ENCODE measurements at regions not wholly inside any gene's neighbourhood (a gene's known extent, or its start where the extent isn't known, plus 50 kb on each side); places are given as distances from the start of the nearest gene placed in this dataset.

GRCh38 chr2:182477774-182478173 is 50.9 kb upstream of the PDE1A start:
- Histone ChIP-seq H3K4me2 (ENCODE audit: low read depth, low read length, poor library complexity, severe bottlenecking) (no peak overlapping the region), H3K79me2 (ENCODE audit: low read length) (no peaks in the 10 kb centered on the region), H3K4me1 (ENCODE audit: low read length) (no peaks in the 10 kb centered on the region), H3K9ac (ENCODE audit: low read length) (no peak overlapping the region), H3K4me3 (ENCODE audit: low read length) (no peak overlapping the region), H2AFZ (ENCODE audit: low read length) (no peak overlapping the region), H3K36me3 (ENCODE audit: insufficient read depth, low read length) (no peaks in the 10 kb centered on the region), H3K27ac (ENCODE audit: low read length) (no peak overlapping the region), H3K9me3 (ENCODE audit: low read length) (no peaks in the 10 kb centered on the region), H4K20me1 (ENCODE audit: insufficient read depth, low read depth, low read length) (no peaks in the 10 kb centered on the region), H3K27me3 (ENCODE audit: low read length) (no peaks in the 10 kb centered on the region), H3K9me2 (replicated peaks; ENCODE audit: insufficient read depth, low read length) (no peaks in the 10 kb centered on the region)
- DNase-seq = no peak

GRCh38 chr2:182481676-182482075 is 54.8 kb upstream of the PDE1A start:
- Histone ChIP-seq H4K20me1 (ENCODE audit: insufficient read depth, low read depth, low read length) (no peaks in the 10 kb centered on the region), H3K4me3 (ENCODE audit: low read length) (no peak overlapping the region), H3K27me3 (ENCODE audit: low read length) (no peaks in the 10 kb centered on the region), H3K36me3 (ENCODE audit: insufficient read depth, low read length) (no peaks in the 10 kb centered on the region), H2AFZ (ENCODE audit: low read length) (no peak overlapping the region), H3K27ac (ENCODE audit: low read length) (no peak overlapping the region), H3K4me2 (ENCODE audit: low read depth, low read length, poor library complexity, severe bottlenecking) (no peak overlapping the region), H3K4me1 (ENCODE audit: low read length) (no peaks in the 10 kb centered on the region), H3K79me2 (ENCODE audit: low read length) (no peaks in the 10 kb centered on the region), H3K9ac (ENCODE audit: low read length) (no peak overlapping the region), H3K9me3 (ENCODE audit: low read length) (no peaks in the 10 kb centered on the region), H3K9me2 (replicated peaks; ENCODE audit: insufficient read depth, low read length) (no peaks in the 10 kb centered on the region)
- DNase-seq = no peak

GRCh38 chr2:182482511-182482910 is 55.7 kb upstream of the PDE1A start:
- Histone ChIP-seq H3K9me2 (replicated peaks; ENCODE audit: insufficient read depth, low read length) (no peaks in the 10 kb centered on the region), H3K4me1 (ENCODE audit: low read length) (no peaks in the 10 kb centered on the region), H3K27ac (ENCODE audit: low read length) (no peak overlapping the region), H3K79me2 (ENCODE audit: low read length) (no peaks in the 10 kb centered on the region), H3K4me3 (ENCODE audit: low read length) (no peak overlapping the region), H2AFZ (ENCODE audit: low read length) (no peak overlapping the region), H3K36me3 (ENCODE audit: insufficient read depth, low read length) (no peaks in the 10 kb centered on the region), H4K20me1 (ENCODE audit: insufficient read depth, low read depth, low read length) (no peaks in the 10 kb centered on the region), H3K9ac (ENCODE audit: low read length) (no peak overlapping the region), H3K27me3 (ENCODE audit: low read length) (no peaks in the 10 kb centered on the region), H3K4me2 (ENCODE audit: low read depth, low read length, poor library complexity, severe bottlenecking) (no peak overlapping the region), H3K9me3 (ENCODE audit: low read length) (no peaks in the 10 kb centered on the region)
- no peak for DNase-seq

GRCh38 chr2:182496596-182496995 is 69.8 kb upstream of the PDE1A start:
- DNase-seq = no peak
- Histone ChIP-seq H3K27me3 (ENCODE audit: low read length) (0 out of 2 replicates have a peak, but pooled peaks cover 2% of the 10 kb centered on the region), H3K36me3 (ENCODE audit: insufficient read depth, low read length) (no peaks in the 10 kb centered on the region), H3K27ac (ENCODE audit: low read length) (no peak overlapping the region), H3K9me2 (replicated peaks; ENCODE audit: insufficient read depth, low read length) (no peaks in the 10 kb centered on the region), H3K4me1 (ENCODE audit: low read length) (no peaks in the 10 kb centered on the region), H3K4me3 (ENCODE audit: low read length) (no peak overlapping the region), H3K9me3 (ENCODE audit: low read length) (no peaks in the 10 kb centered on the region), H3K79me2 (ENCODE audit: low read length) (no peaks in the 10 kb centered on the region), H3K9ac (ENCODE audit: low read length) (no peak overlapping the region), H2AFZ (ENCODE audit: low read length) (peak overlapping the region; percentile 9; the same call in 1 of the 2 replicates), H3K4me2 (ENCODE audit: low read depth, low read length, poor library complexity, severe bottlenecking) (no peak overlapping the region), H4K20me1 (ENCODE audit: insufficient read depth, low read depth, low read length) (no peaks in the 10 kb centered on the region)

- H4K20me1 ChIP-seq (ENCODE audit: insufficient read depth, low read depth, low read length) = no peaks in the 10 kb centered on the region
- no peak for DNase-seq
- H3K4me1 ChIP-seq (ENCODE audit: low read length) = no peaks in the 10 kb centered on the region
- no peak overlapping the region for H3K9ac ChIP-seq (ENCODE audit: low read length)
- H3K79me2 ChIP-seq (ENCODE audit: low read length) = no peaks in the 10 kb centered on the region
- H3K9me2 ChIP-seq (replicated peaks; ENCODE audit: insufficient read depth, low read length) = no peaks in the 10 kb centered on the region
- H3K4me3 ChIP-seq (ENCODE audit: low read length) = no peak overlapping the region
- no peaks in the 10 kb centered on the region for H3K9me3 ChIP-seq (ENCODE audit: low read length)
- no peak overlapping the region for H3K27ac ChIP-seq (ENCODE audit: low read length)
- H3K27me3 ChIP-seq (ENCODE audit: low read length) = 0 out of 2 replicates have a peak, but pooled peaks cover 2% of the 10 kb centered on the region
- H3K36me3 ChIP-seq (ENCODE audit: insufficient read depth, low read length) = no peaks in the 10 kb centered on the region
- H2AFZ ChIP-seq (ENCODE audit: low read length) = no peak overlapping the region
- H3K4me2 ChIP-seq (ENCODE audit: low read depth, low read length, poor library complexity, severe bottlenecking) = no peak overlapping the region
Measured at GRCh38 chr2:182499706-182500470, 73.1 kb upstream of the PDE1A start.

- Histone ChIP-seq H3K4me3 (ENCODE audit: low read length) (no peak overlapping the region), H3K27me3 (ENCODE audit: low read length) (no peaks in the 10 kb centered on the region), H3K4me1 (ENCODE audit: low read length) (no peaks in the 10 kb centered on the region), H3K27ac (ENCODE audit: low read length) (no peak overlapping the region), H3K79me2 (ENCODE audit: low read length) (no peaks in the 10 kb centered on the region), H3K9me2 (replicated peaks; ENCODE audit: insufficient read depth, low read length) (no peaks in the 10 kb centered on the region), H3K36me3 (ENCODE audit: insufficient read depth, low read length) (no peaks in the 10 kb centered on the region), H3K9me3 (ENCODE audit: low read length) (no peaks in the 10 kb centered on the region), H3K9ac (ENCODE audit: low read length) (no peak overlapping the region), H3K4me2 (ENCODE audit: low read depth, low read length, poor library complexity, severe bottlenecking) (no peak overlapping the region), H4K20me1 (ENCODE audit: insufficient read depth, low read depth, low read length) (no peaks in the 10 kb centered on the region), H2AFZ (ENCODE audit: low read length) (no peak overlapping the region)
- no peak for DNase-seq
Measured at GRCh38 chr2:182503886-182504285, 77.0 kb upstream of the PDE1A start.

GRCh38 chr2:182504903-182505302 is 78.1 kb upstream of the PDE1A start:
- no peaks in the 10 kb centered on the region for H3K27me3 ChIP-seq (ENCODE audit: low read length)
- no peaks in the 10 kb centered on the region for H3K9me2 ChIP-seq (replicated peaks; ENCODE audit: insufficient read depth, low read length)
- H3K36me3 ChIP-seq (ENCODE audit: insufficient read depth, low read length) = no peaks in the 10 kb centered on the region
- H3K4me1 ChIP-seq (ENCODE audit: low read length) = no peaks in the 10 kb centered on the region
- no peak overlapping the region for H3K4me3 ChIP-seq (ENCODE audit: low read length)
- no peak overlapping the region for H3K4me2 ChIP-seq (ENCODE audit: low read depth, low read length, poor library complexity, severe bottlenecking)
- no peaks in the 10 kb centered on the region for H3K9me3 ChIP-seq (ENCODE audit: low read length)
- no peak overlapping the region for H3K27ac ChIP-seq (ENCODE audit: low read length)
- no peak overlapping the region for H2AFZ ChIP-seq (ENCODE audit: low read length)
- no peaks in the 10 kb centered on the region for H3K79me2 ChIP-seq (ENCODE audit: low read length)
- no peaks in the 10 kb centered on the region for H4K20me1 ChIP-seq (ENCODE audit: insufficient read depth, low read depth, low read length)
- DNase-seq = no peak
- no peak overlapping the region for H3K9ac ChIP-seq (ENCODE audit: low read length)

- Histone ChIP-seq H2AFZ (ENCODE audit: low read length) (no peak overlapping the region), H3K4me3 (ENCODE audit: low read length) (no peak overlapping the region), H3K27ac (ENCODE audit: low read length) (no peak overlapping the region), H3K4me1 (ENCODE audit: low read length) (no peaks in the 10 kb centered on the region), H3K9ac (ENCODE audit: low read length) (no peak overlapping the region), H3K36me3 (ENCODE audit: insufficient read depth, low read length) (no peaks in the 10 kb centered on the region), H3K79me2 (ENCODE audit: low read length) (no peaks in the 10 kb centered on the region), H3K4me2 (ENCODE audit: low read depth, low read length, poor library complexity, severe bottlenecking) (no peak overlapping the region), H4K20me1 (ENCODE audit: insufficient read depth, low read depth, low read length) (no peaks in the 10 kb centered on the region), H3K9me2 (replicated peaks; ENCODE audit: insufficient read depth, low read length) (no peaks in the 10 kb centered on the region), H3K9me3 (ENCODE audit: low read length) (no peaks in the 10 kb centered on the region), H3K27me3 (ENCODE audit: low read length) (no peaks in the 10 kb centered on the region)
- no peak for DNase-seq
Measured at GRCh38 chr2:182506606-182507005, 79.8 kb upstream of the PDE1A start.
